ENCODE measurements at regions not wholly inside any gene's neighbourhood (a gene's known extent, or its start where the extent isn't known, plus 50 kb on each side); places are given as distances from the start of the nearest gene placed in this dataset.

GRCh38 chr12:126432780-126433179 lies 1367.5 kb downstream of the AACS start:
- intact Hi-C loops (cut with micrococcal nuclease; ENCODE audit: unreplicated experiment), result no loop called here
- Mint-ChIP-seq H3K4me3 (ENCODE audit: low read depth, unreplicated experiment) (no peak overlapping the region), H3K27me3 (ENCODE audit: unreplicated experiment) (no peaks in the 10 kb centered on the region), H3K27ac (ENCODE audit: unreplicated experiment) (no peak overlapping the region), H3K9me3 (ENCODE audit: low read depth, unreplicated experiment) (peaks cover 9% of the 10 kb centered on the region), H3K36me3 (ENCODE audit: insufficient read depth, unreplicated experiment) (no peaks in the 10 kb centered on the region), H3K4me1 (ENCODE audit: low read depth, unreplicated experiment) (no peaks in the 10 kb centered on the region)
- BruUV-seq (replicated peaks), result no TSS peak
- CTCF ChIA-PET, result interaction anchor here (0.6 kb wide), 1 partner anchor 683 kb away, joined by 3 read pairs; no protein-coding TSS in a partner anchor
- no peak for TF ChIP-seq CTCF (IDR thresholded peaks at IDR 0.05; ENCODE audit: unreplicated experiment)
- DNase-seq, result no peak

GRCh38 chr12:126434412-126434985 lies 1369.3 kb downstream of the AACS start:
- Mint-ChIP-seq H3K36me3 (ENCODE audit: insufficient read depth, unreplicated experiment) (no peaks in the 10 kb centered on the region), H3K4me3 (ENCODE audit: low read depth, unreplicated experiment) (no peak overlapping the region), H3K4me1 (ENCODE audit: low read depth, unreplicated experiment) (no peaks in the 10 kb centered on the region), H3K27me3 (ENCODE audit: unreplicated experiment) (no peaks in the 10 kb centered on the region), H3K9me3 (ENCODE audit: low read depth, unreplicated experiment) (peaks cover 8% of the 10 kb centered on the region), H3K27ac (ENCODE audit: unreplicated experiment) (no peak overlapping the region)
- TF ChIP-seq CTCF (IDR thresholded peaks at IDR 0.05; ENCODE audit: unreplicated experiment), result no peak
- intact Hi-C loops (cut with micrococcal nuclease; ENCODE audit: unreplicated experiment), result no loop called here
- BruUV-seq (replicated peaks), result no TSS peak
- CTCF ChIA-PET, result no interaction called here
- DNase-seq, result no peak

GRCh38 chr12:126436041-126436440 lies 1370.8 kb downstream of the AACS start:
- DNase-seq, result no peak
- Mint-ChIP-seq H3K9me3 (ENCODE audit: low read depth, unreplicated experiment) (peaks cover 2% of the 10 kb centered on the region), H3K27me3 (ENCODE audit: unreplicated experiment) (no peaks in the 10 kb centered on the region), H3K27ac (ENCODE audit: unreplicated experiment) (no peak overlapping the region), H3K4me1 (ENCODE audit: low read depth, unreplicated experiment) (no peaks in the 10 kb centered on the region), H3K4me3 (ENCODE audit: low read depth, unreplicated experiment) (no peak overlapping the region), H3K36me3 (ENCODE audit: insufficient read depth, unreplicated experiment) (no peaks in the 10 kb centered on the region)
- no peak for TF ChIP-seq CTCF (IDR thresholded peaks at IDR 0.05; ENCODE audit: unreplicated experiment)
- CTCF ChIA-PET, result interaction anchor here (0.6 kb wide), 1 partner anchor 1389 kb away, joined by 4 read pairs; no protein-coding TSS in a partner anchor
- intact Hi-C loops (cut with micrococcal nuclease; ENCODE audit: unreplicated experiment), result no loop called here
- no TSS peak for BruUV-seq (replicated peaks)

- CTCF ChIA-PET, result no interaction called here
- no peak overlapping the region for H3K4me3 Mint-ChIP-seq (ENCODE audit: low read depth, unreplicated experiment)
- DNase-seq, result no peak
- no peak for TF ChIP-seq CTCF (IDR thresholded peaks at IDR 0.05; ENCODE audit: unreplicated experiment)
- peaks cover 2% of the 10 kb centered on the region for H3K9me3 Mint-ChIP-seq (ENCODE audit: low read depth, unreplicated experiment)
- no peak overlapping the region for H3K27ac Mint-ChIP-seq (ENCODE audit: unreplicated experiment)
- H3K36me3 Mint-ChIP-seq (ENCODE audit: insufficient read depth, unreplicated experiment), result no peaks in the 10 kb centered on the region
- intact Hi-C loops (cut with micrococcal nuclease; ENCODE audit: unreplicated experiment), result no loop called here
- H3K4me1 Mint-ChIP-seq (ENCODE audit: low read depth, unreplicated experiment), result no peaks in the 10 kb centered on the region
- no TSS peak for BruUV-seq (replicated peaks)
- H3K27me3 Mint-ChIP-seq (ENCODE audit: unreplicated experiment), result no peaks in the 10 kb centered on the region
Observed at GRCh38 chr12:126437934-126438333, 1372.7 kb downstream of the AACS start.
